ENCODE measurements at regions not wholly inside any gene's neighbourhood (a gene's known extent, or its start where the extent isn't known, plus 50 kb on each side); places are given as distances from the start of the nearest gene placed in this dataset.

GRCh38 chr11:103636232-103636631, 400.2 kb upstream of the DDI1 start:
- Histone ChIP-seq H3K27ac (ENCODE audit: insufficient read depth, low read length, poor library complexity, severe bottlenecking) (no peak overlapping the region), H3K9me3 (ENCODE audit: control insufficient read depth, low read length) (no peaks in the 10 kb centered on the region), H3K27me3 (replicated peaks; ENCODE audit: control insufficient read depth, insufficient read depth, low read length, poor library complexity, severe bottlenecking) (no peaks in the 10 kb centered on the region), H3K36me3 (ENCODE audit: control insufficient read depth, insufficient read depth, low read length) (no peaks in the 10 kb centered on the region), H3K4me3 (ENCODE audit: insufficient read depth, low read depth, low read length, poor library complexity, severe bottlenecking) (no peak overlapping the region), H3K4me1 (ENCODE audit: control insufficient read depth, insufficient read depth, low read length, poor library complexity, severe bottlenecking) (no peaks in the 10 kb centered on the region)
- DNase-seq, result no peak

GRCh38 chr11:103637295-103637694, 399.1 kb upstream of the DDI1 start:
- no peak for DNase-seq
- Histone ChIP-seq H3K9me3 (ENCODE audit: control insufficient read depth, low read length) (no peaks in the 10 kb centered on the region), H3K36me3 (ENCODE audit: control insufficient read depth, insufficient read depth, low read length) (no peaks in the 10 kb centered on the region), H3K4me3 (ENCODE audit: insufficient read depth, low read depth, low read length, poor library complexity, severe bottlenecking) (no peak overlapping the region), H3K4me1 (ENCODE audit: control insufficient read depth, insufficient read depth, low read length, poor library complexity, severe bottlenecking) (no peaks in the 10 kb centered on the region), H3K27ac (ENCODE audit: insufficient read depth, low read length, poor library complexity, severe bottlenecking) (no peak overlapping the region), H3K27me3 (replicated peaks; ENCODE audit: control insufficient read depth, insufficient read depth, low read length, poor library complexity, severe bottlenecking) (no peaks in the 10 kb centered on the region)

DNA sequence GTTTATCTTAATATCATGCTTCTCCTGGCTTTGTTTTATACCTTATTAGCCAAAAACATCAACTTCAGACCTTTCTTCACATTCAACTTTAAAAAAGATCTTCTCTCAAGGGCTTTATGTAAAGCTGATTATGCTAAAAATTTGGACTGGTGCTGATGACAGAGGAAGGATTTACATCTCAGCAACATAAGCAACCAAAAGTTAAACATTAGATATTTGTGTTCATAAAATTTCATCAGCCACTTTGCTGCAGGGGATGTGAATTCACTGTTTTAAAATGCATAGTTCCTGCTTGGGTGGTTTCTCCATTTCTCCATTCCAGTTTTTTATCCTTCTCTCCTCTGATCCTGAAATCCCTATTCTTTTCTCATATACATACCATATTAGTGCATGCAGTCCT, 398.6 kb upstream of the DDI1 start:
- no peak for DNase-seq
- Histone ChIP-seq H3K27me3 (replicated peaks; ENCODE audit: control insufficient read depth, insufficient read depth, low read length, poor library complexity, severe bottlenecking) (no peaks in the 10 kb centered on the region), H3K4me1 (ENCODE audit: control insufficient read depth, insufficient read depth, low read length, poor library complexity, severe bottlenecking) (no peaks in the 10 kb centered on the region), H3K9me3 (ENCODE audit: control insufficient read depth, low read length) (no peaks in the 10 kb centered on the region), H3K27ac (ENCODE audit: insufficient read depth, low read length, poor library complexity, severe bottlenecking) (no peak overlapping the region), H3K4me3 (ENCODE audit: insufficient read depth, low read depth, low read length, poor library complexity, severe bottlenecking) (no peak overlapping the region), H3K36me3 (ENCODE audit: control insufficient read depth, insufficient read depth, low read length) (no peaks in the 10 kb centered on the region)

GRCh38 chr11:103644676-103645075, 391.8 kb upstream of the DDI1 start:
- no peaks in the 10 kb centered on the region for H3K4me1 ChIP-seq (ENCODE audit: control insufficient read depth, insufficient read depth, low read length, poor library complexity, severe bottlenecking)
- no peaks in the 10 kb centered on the region for H3K9me3 ChIP-seq (ENCODE audit: control insufficient read depth, low read length)
- H3K27me3 ChIP-seq (replicated peaks; ENCODE audit: control insufficient read depth, insufficient read depth, low read length, poor library complexity, severe bottlenecking), result no peaks in the 10 kb centered on the region
- H3K36me3 ChIP-seq (ENCODE audit: control insufficient read depth, insufficient read depth, low read length), result no peaks in the 10 kb centered on the region
- no peak overlapping the region for H3K27ac ChIP-seq (ENCODE audit: insufficient read depth, low read length, poor library complexity, severe bottlenecking)
- no peak for DNase-seq
- H3K4me3 ChIP-seq (ENCODE audit: insufficient read depth, low read depth, low read length, poor library complexity, severe bottlenecking), result no peak overlapping the region

DNA sequence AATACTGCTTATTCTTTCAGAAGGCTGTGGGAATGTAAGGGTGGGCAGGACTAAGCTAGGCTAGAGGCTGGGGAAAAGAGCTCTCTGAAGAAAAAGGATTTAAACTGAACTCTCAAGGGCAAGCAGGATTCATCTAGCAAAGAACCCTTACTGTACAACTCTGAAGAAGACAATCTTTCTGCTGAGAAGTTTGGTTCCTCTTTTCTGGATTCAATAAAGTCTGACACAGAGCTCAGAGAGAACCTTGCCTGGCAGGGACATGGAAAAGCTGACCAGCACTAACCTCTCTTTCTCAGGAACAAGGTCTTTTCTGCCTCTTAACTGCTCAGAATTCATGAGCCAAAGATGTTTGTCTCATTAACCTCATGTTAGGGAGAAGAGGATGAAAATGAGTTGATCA, 388.4 kb upstream of the DDI1 start:
- no peak for DNase-seq
- H3K27ac ChIP-seq (ENCODE audit: insufficient read depth, low read length, poor library complexity, severe bottlenecking), result no peak overlapping the region

GRCh38 chr11:103648670-103649400, 387.6 kb upstream of the DDI1 start:
- no peaks in the 10 kb centered on the region for H3K36me3 ChIP-seq (ENCODE audit: control insufficient read depth, insufficient read depth, low read length)
- no peak overlapping the region for H3K27ac ChIP-seq (ENCODE audit: insufficient read depth, low read length, poor library complexity, severe bottlenecking)
- H3K4me1 ChIP-seq (ENCODE audit: control insufficient read depth, insufficient read depth, low read length, poor library complexity, severe bottlenecking), result no peaks in the 10 kb centered on the region
- DNase-seq, result no peak
- H3K4me3 ChIP-seq (ENCODE audit: insufficient read depth, low read depth, low read length, poor library complexity, severe bottlenecking), result no peak overlapping the region
- H3K27me3 ChIP-seq (replicated peaks; ENCODE audit: control insufficient read depth, insufficient read depth, low read length, poor library complexity, severe bottlenecking), result no peaks in the 10 kb centered on the region
- no peaks in the 10 kb centered on the region for H3K9me3 ChIP-seq (ENCODE audit: control insufficient read depth, low read length)

More for the DNA sequence above, 388.4 kb upstream of the DDI1 start:
- no peaks in the 10 kb centered on the region for H3K9me3 ChIP-seq (ENCODE audit: control insufficient read depth, low read length)
- H3K4me1 ChIP-seq (ENCODE audit: control insufficient read depth, insufficient read depth, low read length, poor library complexity, severe bottlenecking), result no peaks in the 10 kb centered on the region
- no peaks in the 10 kb centered on the region for H3K27me3 ChIP-seq (replicated peaks; ENCODE audit: control insufficient read depth, insufficient read depth, low read length, poor library complexity, severe bottlenecking)
- no peaks in the 10 kb centered on the region for H3K36me3 ChIP-seq (ENCODE audit: control insufficient read depth, insufficient read depth, low read length)
- H3K4me3 ChIP-seq (ENCODE audit: insufficient read depth, low read depth, low read length, poor library complexity, severe bottlenecking), result no peak overlapping the region

DNA sequence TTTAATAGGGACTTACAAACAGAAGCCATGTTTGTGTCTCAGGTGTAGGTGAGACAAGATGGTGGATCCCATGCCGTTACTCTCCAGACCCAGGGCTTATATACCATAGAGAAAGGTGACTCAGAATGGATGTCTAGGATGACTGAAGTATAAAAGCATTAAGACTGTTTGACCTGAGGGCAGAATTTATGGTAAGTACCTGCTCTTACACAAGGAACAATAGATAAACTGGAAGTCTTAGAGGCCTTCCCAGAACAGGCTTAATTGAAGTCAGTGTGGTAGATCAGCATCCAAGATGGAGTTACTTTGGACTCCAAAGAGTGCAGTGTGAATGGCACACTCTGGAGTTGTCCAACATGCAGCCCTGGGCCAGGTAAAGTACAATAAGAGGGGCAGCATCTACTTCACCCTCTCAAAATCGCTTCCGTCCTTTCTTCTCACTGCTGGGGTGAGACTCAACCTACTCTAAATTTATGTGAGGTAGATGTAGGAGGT, 387.0 kb upstream of the DDI1 start:
- no peaks in the 10 kb centered on the region for H3K4me1 ChIP-seq (ENCODE audit: control insufficient read depth, insufficient read depth, low read length, poor library complexity, severe bottlenecking)
- H3K27ac ChIP-seq (ENCODE audit: insufficient read depth, low read length, poor library complexity, severe bottlenecking), result no peak overlapping the region
- no peaks in the 10 kb centered on the region for H3K27me3 ChIP-seq (replicated peaks; ENCODE audit: control insufficient read depth, insufficient read depth, low read length, poor library complexity, severe bottlenecking)
- no peaks in the 10 kb centered on the region for H3K36me3 ChIP-seq (ENCODE audit: control insufficient read depth, insufficient read depth, low read length)
- H3K4me3 ChIP-seq (ENCODE audit: insufficient read depth, low read depth, low read length, poor library complexity, severe bottlenecking), result no peak overlapping the region
- no peaks in the 10 kb centered on the region for H3K9me3 ChIP-seq (ENCODE audit: control insufficient read depth, low read length)
- no peak for DNase-seq

DNA sequence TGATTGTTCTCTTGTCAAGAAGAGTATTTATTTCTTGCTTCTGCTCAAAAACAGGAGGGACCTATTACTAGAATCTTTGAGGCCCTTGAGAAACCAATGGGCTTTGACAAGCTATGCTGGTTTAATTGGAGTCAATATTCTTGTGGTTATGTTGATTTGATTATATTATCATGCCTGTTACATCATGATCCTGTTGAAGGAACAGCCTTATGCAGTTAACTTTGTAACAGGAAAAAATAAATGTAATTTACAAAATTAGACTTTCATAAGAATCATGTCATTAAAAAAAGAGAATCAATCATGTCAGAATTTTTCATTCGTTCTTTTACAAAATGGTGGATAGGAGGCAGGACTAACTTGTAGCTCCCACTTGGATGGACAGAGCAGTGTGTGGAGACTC, 386.1 kb upstream of the DDI1 start:
- Histone ChIP-seq H3K9me3 (ENCODE audit: control insufficient read depth, low read length) (no peaks in the 10 kb centered on the region), H3K27me3 (replicated peaks; ENCODE audit: control insufficient read depth, insufficient read depth, low read length, poor library complexity, severe bottlenecking) (no peaks in the 10 kb centered on the region), H3K4me3 (ENCODE audit: insufficient read depth, low read depth, low read length, poor library complexity, severe bottlenecking) (no peak overlapping the region), H3K4me1 (ENCODE audit: control insufficient read depth, insufficient read depth, low read length, poor library complexity, severe bottlenecking) (no peaks in the 10 kb centered on the region), H3K27ac (ENCODE audit: insufficient read depth, low read length, poor library complexity, severe bottlenecking) (no peak overlapping the region), H3K36me3 (ENCODE audit: control insufficient read depth, insufficient read depth, low read length) (no peaks in the 10 kb centered on the region)
- no peak for DNase-seq

GRCh38 chr11:103651341-103651998, 385.0 kb upstream of the DDI1 start:
- H3K36me3 ChIP-seq (ENCODE audit: control insufficient read depth, insufficient read depth, low read length), result no peaks in the 10 kb centered on the region
- no peak overlapping the region for H3K4me3 ChIP-seq (ENCODE audit: insufficient read depth, low read depth, low read length, poor library complexity, severe bottlenecking)
- no peaks in the 10 kb centered on the region for H3K9me3 ChIP-seq (ENCODE audit: control insufficient read depth, low read length)
- no peaks in the 10 kb centered on the region for H3K4me1 ChIP-seq (ENCODE audit: control insufficient read depth, insufficient read depth, low read length, poor library complexity, severe bottlenecking)
- no peaks in the 10 kb centered on the region for H3K27me3 ChIP-seq (replicated peaks; ENCODE audit: control insufficient read depth, insufficient read depth, low read length, poor library complexity, severe bottlenecking)
- DNase-seq, result no peak
- no peak overlapping the region for H3K27ac ChIP-seq (ENCODE audit: insufficient read depth, low read length, poor library complexity, severe bottlenecking)

GRCh38 chr11:103652013-103652412, 384.4 kb upstream of the DDI1 start:
- no peak overlapping the region for H3K27ac ChIP-seq (ENCODE audit: insufficient read depth, low read length, poor library complexity, severe bottlenecking)
- H3K4me1 ChIP-seq (ENCODE audit: control insufficient read depth, insufficient read depth, low read length, poor library complexity, severe bottlenecking), result no peaks in the 10 kb centered on the region
- H3K9me3 ChIP-seq (ENCODE audit: control insufficient read depth, low read length), result no peaks in the 10 kb centered on the region
- no peaks in the 10 kb centered on the region for H3K27me3 ChIP-seq (replicated peaks; ENCODE audit: control insufficient read depth, insufficient read depth, low read length, poor library complexity, severe bottlenecking)
- no peak for DNase-seq
- no peak overlapping the region for H3K4me3 ChIP-seq (ENCODE audit: insufficient read depth, low read depth, low read length, poor library complexity, severe bottlenecking)
- H3K36me3 ChIP-seq (ENCODE audit: control insufficient read depth, insufficient read depth, low read length), result no peaks in the 10 kb centered on the region

Data from effector memory CD4-positive, alpha-beta T cell (primary cell).